Neural progenitor cell (in vitro differentiated cells): ENCODE measurements at regions not wholly inside any gene's neighbourhood (a gene's known extent, or its start where the extent isn't known, plus 50 kb on each side); places are given as distances from the start of the nearest gene placed in this dataset.

ENCODE experiments used
- EZH2phosphoT487 ChIP-seq: fragments of 200-600 bp; sonication (generic); IDR thresholded peaks from 2 replicates; pipeline ENCODE4 v1.6.1; 2017; ENCODE audit warnings: antibody characterized with exemption
- TF ChIP-seq, protein P1 (sequence below): fragments of 200-600 bp; sonication (generic); IDR thresholded peaks from 2 replicates; pipeline ENCODE4 v1.5.1; 2017; ENCODE audit warnings: antibody characterized with exemption, mild to moderate bottlenecking

DNA sequence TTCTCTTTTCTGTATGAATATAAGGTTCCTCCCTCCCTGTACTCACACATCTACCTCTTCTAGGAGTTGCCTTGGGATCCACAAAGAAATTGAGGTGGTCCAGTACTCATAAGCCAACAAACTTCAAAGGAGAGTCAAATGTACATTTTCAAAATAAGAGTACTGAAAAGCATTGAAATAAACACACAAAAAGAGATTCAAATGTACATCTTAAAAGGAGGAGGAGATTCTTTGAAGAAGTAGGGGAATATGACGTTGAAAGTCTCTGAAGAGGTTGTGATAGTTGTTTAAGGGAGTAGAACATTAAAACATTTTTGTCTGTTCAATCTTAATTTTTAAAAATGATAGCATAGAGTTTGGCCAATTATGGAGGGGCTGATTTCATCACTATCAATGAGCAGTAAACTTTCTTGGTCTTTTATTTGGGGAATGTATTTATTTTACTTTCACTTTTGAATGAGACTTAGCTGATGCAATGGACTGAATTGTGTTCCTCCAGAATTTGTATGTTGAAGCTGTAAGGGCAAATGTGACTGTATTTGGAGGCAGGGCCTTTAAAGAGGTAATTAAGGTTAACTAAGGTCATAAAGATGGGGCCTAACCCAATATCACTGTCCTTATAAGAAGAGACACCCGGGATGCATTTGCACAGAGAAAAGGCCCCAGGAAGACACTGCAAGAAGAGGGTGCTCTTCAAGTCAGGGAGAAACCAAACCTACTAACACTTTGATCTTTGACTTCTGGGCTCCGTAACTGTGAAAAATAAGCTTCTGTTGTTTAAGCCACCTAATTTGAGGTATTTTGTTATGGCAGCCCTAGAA, 226.3 kb upstream of the PGRMC2 start:
- TF ChIP-seq, protein P1, sequence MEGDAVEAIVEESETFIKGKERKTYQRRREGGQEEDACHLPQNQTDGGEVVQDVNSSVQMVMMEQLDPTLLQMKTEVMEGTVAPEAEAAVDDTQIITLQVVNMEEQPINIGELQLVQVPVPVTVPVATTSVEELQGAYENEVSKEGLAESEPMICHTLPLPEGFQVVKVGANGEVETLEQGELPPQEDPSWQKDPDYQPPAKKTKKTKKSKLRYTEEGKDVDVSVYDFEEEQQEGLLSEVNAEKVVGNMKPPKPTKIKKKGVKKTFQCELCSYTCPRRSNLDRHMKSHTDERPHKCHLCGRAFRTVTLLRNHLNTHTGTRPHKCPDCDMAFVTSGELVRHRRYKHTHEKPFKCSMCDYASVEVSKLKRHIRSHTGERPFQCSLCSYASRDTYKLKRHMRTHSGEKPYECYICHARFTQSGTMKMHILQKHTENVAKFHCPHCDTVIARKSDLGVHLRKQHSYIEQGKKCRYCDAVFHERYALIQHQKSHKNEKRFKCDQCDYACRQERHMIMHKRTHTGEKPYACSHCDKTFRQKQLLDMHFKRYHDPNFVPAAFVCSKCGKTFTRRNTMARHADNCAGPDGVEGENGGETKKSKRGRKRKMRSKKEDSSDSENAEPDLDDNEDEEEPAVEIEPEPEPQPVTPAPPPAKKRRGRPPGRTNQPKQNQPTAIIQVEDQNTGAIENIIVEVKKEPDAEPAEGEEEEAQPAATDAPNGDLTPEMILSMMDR: no peak
- no peak for TF ChIP-seq EZH2phosphoT487
